GM12892 (cell line): ENCODE measurements at regions not wholly inside any gene's neighbourhood (a gene's known extent, or its start where the extent isn't known, plus 50 kb on each side); places are given as distances from the start of the nearest gene placed in this dataset.

Experiments
- POLR2A ChIP-seq: IDR thresholded peaks from 2 replicates; pipeline ENCODE4 v1.6.1; 2011; ENCODE audit warnings: low read depth, low read length, control low read depth
- TAF1 ChIP-seq: IDR thresholded peaks from 2 replicates; pipeline ENCODE4 v1.6.1; 2011; ENCODE audit warnings: low read depth, mild to moderate bottlenecking, control low read depth, low read length, borderline replicate concordance

DNA sequence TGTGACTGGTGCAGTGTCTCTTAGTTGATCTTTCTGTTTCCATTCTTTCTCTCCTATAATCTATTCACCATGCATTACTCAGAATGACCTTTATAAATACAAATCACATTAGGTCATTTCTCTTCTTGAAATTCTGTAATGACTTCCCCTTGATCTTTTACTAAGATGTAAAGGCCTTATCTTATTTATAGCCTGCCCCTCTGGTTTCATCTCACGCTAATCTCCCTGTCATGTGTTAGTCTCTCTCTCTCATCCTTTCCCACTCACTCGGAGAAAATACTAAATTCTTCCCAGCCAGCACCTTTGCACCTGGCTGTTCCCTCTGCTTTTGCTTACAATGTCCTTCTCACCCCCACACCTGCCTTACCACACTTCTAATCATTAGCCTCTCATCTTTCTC, 530.8 kb downstream of the ADCYAP1 start:
- TF ChIP-seq POLR2A = no peak
- no peak for TF ChIP-seq TAF1
